Sigmoid colon (tissue), 6 donors: ENCODE measurements at regions not wholly inside any gene's neighbourhood (a gene's known extent, or its start where the extent isn't known, plus 50 kb on each side); places are given as distances from the start of the nearest gene placed in this dataset.
"Not testable (repeated sequence)": the region's sequence is repeated elsewhere in the genome, so short reads cannot be mapped to it uniquely, and the experiment has no call there.

Experiments used
- DNase-seq: peaks from one replicate; pipeline ENCODE4 v3.0.0-alpha.2; 2019
- H3K27ac ChIP-seq, 4 donors: fragments of 200-600 bp; sonication (generic); one replicate each; pipeline ENCODE4 v1.5.1; 2016 to 2019; ENCODE audit warnings: mild to moderate bottlenecking in 1 of 4
- H3K27me3 ChIP-seq, 3 donors: fragments of 200-600 bp; sonication (generic); one replicate each; pipeline ENCODE4 v1.5.1; 2019; ENCODE audit warnings: mild to moderate bottlenecking in 1 of 3
- H3K36me3 ChIP-seq, 4 donors: fragments of 200-600 bp; sonication (generic); one replicate each; pipeline ENCODE4 v1.5.1; 2016 to 2019
- H3K4me1 ChIP-seq, 4 donors: fragments of 200-600 bp; sonication (generic); one replicate each; pipeline ENCODE4 v1.5.1; 2017 to 2019
- H3K4me3 ChIP-seq, 4 donors: fragments of 200-600 bp; sonication (generic); one replicate each; pipeline ENCODE4 v1.5.1; 2017 to 2019; ENCODE audit warnings: mild to moderate bottlenecking in 2 of 4, moderate library complexity in 1 of 4
- H3K9me3 ChIP-seq, 4 donors: fragments of 200-600 bp in 3 of 4; sonication (generic) in 3 of 4; one replicate each; pipeline versions ENCODE4 v1.5.1 to v1.6.1; 2013 to 2019
- CTCF ChIP-seq, 4 experiments: fragments of 450-650 bp in 3 of 4; fragments of 200-600 bp in 1 of 4; IDR thresholded peaks; one replicate each; pipeline ENCODE4 v1.5.1; 2016 to 2019; ENCODE audit warnings: antibody characterized with exemption in 4 of 4, mild to moderate bottlenecking in 3 of 4, moderate library complexity in 2 of 4
- EP300 ChIP-seq, 4 donors: sonication (generic); formaldehyde crosslinking; IDR thresholded peaks; one replicate each; pipeline ENCODE4 v1.6.1; 2017; ENCODE audit warnings: antibody characterized with exemption in 4 of 4
- POLR2A ChIP-seq, 2 donors: fragments of 450-650 bp; IDR thresholded peaks; one replicate each; pipeline ENCODE4 v1.6.1; 2016; ENCODE audit warnings: antibody characterized with exemption in 2 of 2, mild to moderate bottlenecking in 2 of 2, moderate library complexity in 2 of 2
- POLR2AphosphoS5 ChIP-seq, 4 donors: sonication (generic); formaldehyde crosslinking; IDR thresholded peaks; one replicate each; pipeline ENCODE4 v1.6.1; 2017; ENCODE audit warnings: antibody characterized with exemption in 4 of 4
- WGBS, 2 donors: extraction: QIAGEN DNeasy Blood & Tissue Kit; methylation state at CpG; one replicate each; pipeline ENCODE4 v1.1.7; 2013; 5-methylcytosine and 5-hydroxymethylcytosine counted together
- intact Hi-C: fragments of 100-400 bp; cut with DNase I; formaldehyde crosslinking; loops from one replicate; pipeline ENCODE4 v1.15.1; 2023
- donor health status: healthy with polysubstance abuse.
- donor health status: healthy.

DNA sequence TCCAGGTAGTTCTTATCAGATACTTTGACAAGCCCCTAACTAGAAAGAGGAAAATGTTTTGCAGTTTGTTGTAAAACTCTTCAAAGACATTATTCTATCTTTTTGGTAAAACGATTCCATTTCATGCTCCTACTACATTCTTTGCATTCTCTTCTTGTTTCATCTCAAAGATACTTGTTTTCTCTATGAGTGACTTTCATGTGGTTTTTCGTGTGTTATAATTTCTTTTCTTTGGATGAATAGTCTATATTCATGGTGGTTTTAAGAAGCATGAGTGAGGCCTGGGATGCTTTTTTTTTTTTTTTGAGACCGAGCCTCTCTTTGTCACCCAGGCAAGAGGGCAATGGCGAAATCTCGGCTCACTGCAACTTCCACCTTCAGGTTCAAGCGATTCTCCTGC is 292.5 kb upstream of the LYZL1 start:
- no peaks in the 10 kb centered on the region for H3K27me3 ChIP-seq
- no peak for DNase-seq
- H3K9me3 ChIP-seq: no peaks in the 10 kb centered on the region
- 87 to 88% methylated on average over 6 of the region's 6 CpGs for WGBS, 2 donors
- peaks cover 0 to 11% (median 7%) of the 10 kb centered on the region in 4 donors for H3K4me1 ChIP-seq
- intact Hi-C loops: no loop called here
- H3K36me3 ChIP-seq: no peaks in the 10 kb centered on the region
- no peak overlapping the region for H3K4me3 ChIP-seq
- no peak overlapping the region for H3K27ac ChIP-seq
- TF ChIP-seq CTCF (IDR thresholded peaks at IDR 0.05): no peak
- no peak for TF ChIP-seq POLR2A (IDR thresholded peaks at IDR 0.05)
- TF ChIP-seq POLR2AphosphoS5 (IDR thresholded peaks at IDR 0.05): no peak
- TF ChIP-seq EP300 (IDR thresholded peaks at IDR 0.05): no peak

- no peak for TF ChIP-seq CTCF (IDR thresholded peaks at IDR 0.05)
- TF ChIP-seq POLR2A (IDR thresholded peaks at IDR 0.05): no peak
- no peak for TF ChIP-seq POLR2AphosphoS5 (IDR thresholded peaks at IDR 0.05)
- TF ChIP-seq EP300 (IDR thresholded peaks at IDR 0.05): no peak
- Histone ChIP-seq H3K36me3 (no peaks in the 10 kb centered on the region), H3K27me3 (no peaks in the 10 kb centered on the region), H3K27ac (no peak overlapping the region), H3K4me1 (peaks cover 0 to 8% (median under 1%) of the 10 kb centered on the region in 4 donors), H3K4me3 (no peak overlapping the region), H3K9me3 (no peaks in the 10 kb centered on the region)
- WGBS, 2 donors: 93 to 94% methylated on average over 6 of the region's 6 CpGs
- intact Hi-C loops: no loop called here
- no peak for DNase-seq
These were observed 291.8 kb upstream of the LYZL1 start for GRCh38 chr10:28996947-28997551.

DNA sequence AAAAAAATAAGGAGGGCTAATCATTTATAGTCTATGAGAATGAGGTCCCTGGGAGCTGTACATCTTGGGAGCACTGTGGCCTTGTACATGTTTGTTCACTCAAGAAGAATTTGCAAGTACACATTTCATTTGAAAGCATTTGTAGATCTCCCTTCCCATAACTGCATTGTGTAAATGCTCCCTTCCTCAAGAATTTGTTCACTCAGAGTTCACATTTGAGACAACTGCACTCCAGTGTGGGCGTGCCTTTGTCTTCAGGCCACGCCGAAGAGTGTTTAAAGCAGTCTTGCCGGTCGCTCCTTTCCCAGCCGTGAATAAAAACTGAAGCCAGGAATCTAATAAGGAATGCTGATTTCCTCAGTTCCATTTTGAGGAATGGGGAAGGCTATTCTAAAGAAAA is 291.1 kb upstream of the LYZL1 start:
- no peak overlapping the region for H3K4me3 ChIP-seq
- H3K4me1 ChIP-seq: peaks cover 0 to 8% (median 0%) of the 10 kb centered on the region in 4 donors
- no peaks in the 10 kb centered on the region for H3K27me3 ChIP-seq
- no peaks in the 10 kb centered on the region for H3K36me3 ChIP-seq
- DNase-seq: no peak
- intact Hi-C loops: no loop called here
- no peaks in the 10 kb centered on the region for H3K9me3 ChIP-seq
- no peak for TF ChIP-seq POLR2A (IDR thresholded peaks at IDR 0.05)
- no peak for TF ChIP-seq POLR2AphosphoS5 (IDR thresholded peaks at IDR 0.05)
- TF ChIP-seq CTCF (IDR thresholded peaks at IDR 0.05): no peak
- no peak for TF ChIP-seq EP300 (IDR thresholded peaks at IDR 0.05)
- WGBS, 2 donors: 14 to 63% methylated on average over 6 of the region's 6 CpGs
- H3K27ac ChIP-seq: no peak overlapping the region

- 93 to 95% methylated on average over 6 of the region's 6 CpGs for WGBS, 2 donors
- intact Hi-C loops: no loop called here
- H3K4me3 ChIP-seq: no peak overlapping the region
- H3K27ac ChIP-seq: no peak overlapping the region
- H3K9me3 ChIP-seq: no peaks in the 10 kb centered on the region
- no peaks in the 10 kb centered on the region for H3K27me3 ChIP-seq
- peaks cover 0 to 8% (median 0%) of the 10 kb centered on the region in 4 donors for H3K4me1 ChIP-seq
- TF ChIP-seq CTCF (IDR thresholded peaks at IDR 0.05) (no peak), POLR2A (IDR thresholded peaks at IDR 0.05) (no peak), POLR2AphosphoS5 (IDR thresholded peaks at IDR 0.05) (no peak), EP300 (IDR thresholded peaks at IDR 0.05) (no peak)
- no peak for DNase-seq
- H3K36me3 ChIP-seq: no peaks in the 10 kb centered on the region
These were observed 287.1 kb upstream of the LYZL1 start for GRCh38 chr10:29001801-29002200.

DNA sequence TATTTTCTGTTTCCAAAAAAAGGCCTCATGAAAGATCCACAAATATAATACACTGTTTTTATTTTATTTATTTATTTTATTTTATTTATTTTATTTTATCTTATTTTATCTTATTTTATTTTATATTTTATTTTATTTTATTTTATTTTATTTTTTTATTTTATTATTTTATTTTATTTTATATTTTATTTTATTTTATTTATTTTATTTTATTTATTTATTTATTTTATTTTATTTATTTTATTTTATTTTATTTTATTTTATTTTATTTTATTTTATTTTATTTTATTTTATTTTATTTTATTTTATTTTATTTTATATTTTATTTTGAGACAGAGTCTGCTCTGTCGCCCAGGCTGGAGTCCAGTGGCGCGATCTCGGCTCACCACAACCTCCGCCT is 285.9 kb upstream of the LYZL1 start:
- H3K4me1 ChIP-seq, DNase-seq, H3K36me3 ChIP-seq, intact Hi-C loops, H3K9me3 ChIP-seq, H3K4me3 ChIP-seq, H3K27ac ChIP-seq, H3K27me3 ChIP-seq: not testable (repeated sequence)
- WGBS, 2 donors: 97 to 98% methylated on average over 5 of the region's 5 CpGs
